ENCODE measurements at regions not wholly inside any gene's neighbourhood (a gene's known extent, or its start where the extent isn't known, plus 50 kb on each side); places are given as distances from the start of the nearest gene placed in this dataset.

DNA sequence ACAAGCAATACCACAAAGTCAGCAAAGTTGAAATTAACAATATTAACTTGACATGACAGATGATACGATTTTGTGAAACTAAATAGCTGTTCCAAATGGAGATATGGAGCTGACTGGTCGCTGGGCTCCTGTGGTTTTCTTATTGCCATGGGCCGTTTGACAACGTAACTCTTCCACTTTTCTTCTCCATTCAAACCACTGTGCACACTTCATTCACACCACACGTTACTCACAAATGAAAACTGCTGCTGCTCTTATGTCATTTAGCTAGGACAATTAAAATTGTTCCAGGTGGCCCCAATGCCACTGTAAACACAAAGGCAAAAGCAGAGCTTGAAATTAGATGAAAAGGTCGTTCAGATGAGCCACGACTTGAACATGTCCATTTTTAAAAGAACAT lies 94.0 kb upstream of the VGLL4 start:
- Mint-ChIP-seq H3K9me3 (no peaks in the 10 kb centered on the region; a peak in 1 of 5 replicates), H3K4me3 (no peak overlapping the region), H3K27me3 (ENCODE audit: low read depth) (peaks cover 2% of the 10 kb centered on the region), H3K36me3 (ENCODE audit: insufficient read depth in 1 of 3, low read depth in 3 of 3) (no peaks in the 10 kb centered on the region), H3K27ac (no peak overlapping the region), H3K4me1 (no peaks in the 10 kb centered on the region)
- no peak for DNase-seq
- Histone ChIP-seq H3K56ac (ENCODE audit: insufficient read length, low read depth, low read length) (no peak overlapping the region), H3K27ac (ENCODE audit: insufficient read length, low read depth, low read length) (no peak overlapping the region), H4K91ac (ENCODE audit: insufficient read length, low read depth, low read length) (no peak overlapping the region), H2AFZ (ENCODE audit: low read length) (no peak overlapping the region), H4K20me1 (ENCODE audit: control insufficient read depth, insufficient read depth, insufficient read length) (no peaks in the 10 kb centered on the region), H3K23me2 (ENCODE audit: insufficient read length, low read depth, low read length, poor library complexity, severe bottlenecking) (no peaks in the 10 kb centered on the region), H4K8ac (replicated peaks; ENCODE audit: insufficient read length, low read depth, low read length) (no peak overlapping the region), H3K4me1 (ENCODE audit: insufficient read depth, low read length) (no peaks in the 10 kb centered on the region), H3K4ac (ENCODE audit: low read depth, low read length) (no peak overlapping the region), H3K23ac (ENCODE audit: insufficient read length, low read depth, low read length) (no peak overlapping the region), H3K18ac (ENCODE audit: insufficient read length, low read depth, low read length) (no peak overlapping the region), H3K9me3 (ENCODE audit: control insufficient read depth, low read depth, low read length) (no peaks in the 10 kb centered on the region), H2BK12ac (ENCODE audit: insufficient read length, low read depth, low read length) (no peak overlapping the region), H3K79me1 (ENCODE audit: insufficient read depth, low read depth, low read length, poor library complexity, severe bottlenecking) (no peaks in the 10 kb centered on the region), H3K27me3 (ENCODE audit: insufficient read depth, low read length) (no peaks in the 10 kb centered on the region), H2BK15ac (ENCODE audit: low read depth, low read length) (no peak overlapping the region), H3K4me2 (ENCODE audit: insufficient read depth, insufficient read length, low read length) (no peak overlapping the region), H3K9ac (ENCODE audit: extremely low read depth, insufficient read length, low read length) (no peak overlapping the region), H2BK120ac (ENCODE audit: low read depth, low read length, poor library complexity, severe bottlenecking) (no peak overlapping the region), H3T11ph (ENCODE audit: low read length) (no peak overlapping the region), H2AK5ac (ENCODE audit: insufficient read length, low read length) (no peak overlapping the region), H3K14ac (ENCODE audit: insufficient read depth, low read length) (no peak overlapping the region), H3K79me2 (ENCODE audit: insufficient read depth, low read length) (no peaks in the 10 kb centered on the region), H2BK5ac (ENCODE audit: insufficient read length, low read length) (no peak overlapping the region), H4K5ac (ENCODE audit: insufficient read length, low read depth, low read length) (no peak overlapping the region), H2BK20ac (ENCODE audit: low read depth, low read length, poor library complexity, severe bottlenecking) (no peak overlapping the region)
- TF ChIP-seq, protein P1, sequence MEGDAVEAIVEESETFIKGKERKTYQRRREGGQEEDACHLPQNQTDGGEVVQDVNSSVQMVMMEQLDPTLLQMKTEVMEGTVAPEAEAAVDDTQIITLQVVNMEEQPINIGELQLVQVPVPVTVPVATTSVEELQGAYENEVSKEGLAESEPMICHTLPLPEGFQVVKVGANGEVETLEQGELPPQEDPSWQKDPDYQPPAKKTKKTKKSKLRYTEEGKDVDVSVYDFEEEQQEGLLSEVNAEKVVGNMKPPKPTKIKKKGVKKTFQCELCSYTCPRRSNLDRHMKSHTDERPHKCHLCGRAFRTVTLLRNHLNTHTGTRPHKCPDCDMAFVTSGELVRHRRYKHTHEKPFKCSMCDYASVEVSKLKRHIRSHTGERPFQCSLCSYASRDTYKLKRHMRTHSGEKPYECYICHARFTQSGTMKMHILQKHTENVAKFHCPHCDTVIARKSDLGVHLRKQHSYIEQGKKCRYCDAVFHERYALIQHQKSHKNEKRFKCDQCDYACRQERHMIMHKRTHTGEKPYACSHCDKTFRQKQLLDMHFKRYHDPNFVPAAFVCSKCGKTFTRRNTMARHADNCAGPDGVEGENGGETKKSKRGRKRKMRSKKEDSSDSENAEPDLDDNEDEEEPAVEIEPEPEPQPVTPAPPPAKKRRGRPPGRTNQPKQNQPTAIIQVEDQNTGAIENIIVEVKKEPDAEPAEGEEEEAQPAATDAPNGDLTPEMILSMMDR (conservative IDR thresholded peaks at IDR 0.05): no peak
- WGBS (ENCODE audit: extremely low coverage, insufficient read length, low lambda C conversion rate): no CpG with 5 or more reads among the region's 7 CpGs

Data from H9 (cell line).